GM12865 (cell line): ENCODE measurements at regions not wholly inside any gene's neighbourhood (a gene's known extent, or its start where the extent isn't known, plus 50 kb on each side); places are given as distances from the start of the nearest gene placed in this dataset.

Experiments
- DNase-seq: peaks from one replicate; pipeline ENCODE4 v3.0.0; 2010; ENCODE audit warnings: low read depth
- H3K4me3 ChIP-seq: 2 replicates; pipeline ENCODE4 v1.5.1; 2011; ENCODE audit warnings: mild to moderate bottlenecking, low read depth, low read length, control low read depth
- TF ChIP-seq, protein P1 (sequence below): IDR thresholded peaks from 2 replicates; pipeline ENCODE4 v1.5.1; 2011; ENCODE audit warnings: low read length, control low read depth, low read depth, inconsistent platforms; ENCODE audit not compliant: insufficient read depth; ENCODE audit errors: missing control alignments

DNA sequence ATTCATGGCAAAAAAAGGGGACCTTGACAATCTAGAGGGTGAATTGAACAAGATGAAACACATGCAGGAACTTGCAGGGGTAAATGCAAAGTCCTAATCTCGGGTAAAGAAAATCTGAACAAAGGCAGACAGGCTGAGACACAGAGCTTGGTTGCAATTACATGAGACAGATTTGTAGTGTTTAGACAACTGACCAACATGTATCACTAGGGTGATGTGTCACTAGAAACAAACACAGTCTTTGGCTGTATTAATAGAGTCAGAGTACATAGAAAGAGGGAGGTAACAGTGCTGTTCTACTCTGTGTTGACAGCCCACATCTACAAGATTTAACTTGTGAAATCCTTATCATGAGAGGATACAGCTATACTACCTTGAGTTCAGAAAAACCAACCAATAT is 78.1 kb upstream of the GRIK3 start:
- TF ChIP-seq, protein P1, sequence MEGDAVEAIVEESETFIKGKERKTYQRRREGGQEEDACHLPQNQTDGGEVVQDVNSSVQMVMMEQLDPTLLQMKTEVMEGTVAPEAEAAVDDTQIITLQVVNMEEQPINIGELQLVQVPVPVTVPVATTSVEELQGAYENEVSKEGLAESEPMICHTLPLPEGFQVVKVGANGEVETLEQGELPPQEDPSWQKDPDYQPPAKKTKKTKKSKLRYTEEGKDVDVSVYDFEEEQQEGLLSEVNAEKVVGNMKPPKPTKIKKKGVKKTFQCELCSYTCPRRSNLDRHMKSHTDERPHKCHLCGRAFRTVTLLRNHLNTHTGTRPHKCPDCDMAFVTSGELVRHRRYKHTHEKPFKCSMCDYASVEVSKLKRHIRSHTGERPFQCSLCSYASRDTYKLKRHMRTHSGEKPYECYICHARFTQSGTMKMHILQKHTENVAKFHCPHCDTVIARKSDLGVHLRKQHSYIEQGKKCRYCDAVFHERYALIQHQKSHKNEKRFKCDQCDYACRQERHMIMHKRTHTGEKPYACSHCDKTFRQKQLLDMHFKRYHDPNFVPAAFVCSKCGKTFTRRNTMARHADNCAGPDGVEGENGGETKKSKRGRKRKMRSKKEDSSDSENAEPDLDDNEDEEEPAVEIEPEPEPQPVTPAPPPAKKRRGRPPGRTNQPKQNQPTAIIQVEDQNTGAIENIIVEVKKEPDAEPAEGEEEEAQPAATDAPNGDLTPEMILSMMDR, result no peak
- DNase-seq, result no peak
- H3K4me3 ChIP-seq, result no peak overlapping the region

DNA sequence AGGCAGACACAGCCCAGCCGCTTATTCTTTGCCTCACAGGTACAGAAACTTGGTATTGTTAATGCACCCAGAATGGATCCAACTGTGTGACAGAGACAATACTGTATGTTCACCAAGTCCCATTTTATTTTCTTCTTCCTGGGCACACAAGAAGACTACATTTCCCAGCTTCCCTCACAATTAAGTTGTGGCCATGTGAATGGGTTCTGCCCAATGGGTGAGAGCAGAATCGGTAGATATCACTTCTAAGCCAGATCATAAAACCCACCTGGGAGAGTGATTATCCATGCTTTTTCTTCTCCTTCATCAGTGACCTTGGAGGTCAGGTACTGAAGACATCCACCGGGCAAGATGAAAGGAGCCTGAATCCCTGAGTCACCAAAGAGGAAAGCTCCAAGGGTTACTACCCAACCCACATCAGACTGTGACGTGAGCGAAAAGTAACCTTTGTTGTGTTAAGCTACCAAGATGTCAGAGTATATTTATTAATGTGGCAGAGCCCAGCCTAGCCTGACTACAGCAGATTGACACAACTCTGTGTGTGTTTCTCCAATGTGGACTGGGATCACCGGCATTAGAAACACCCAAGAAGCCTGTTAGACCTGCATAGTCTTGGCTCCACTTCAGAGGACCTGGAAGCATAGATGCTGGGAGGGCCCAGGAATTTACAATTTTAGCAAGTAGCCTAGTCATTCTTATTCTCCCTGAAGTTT is 79.1 kb upstream of the GRIK3 start:
- H3K4me3 ChIP-seq, result no peak overlapping the region
- TF ChIP-seq, protein P1, result no peak
- no peak for DNase-seq

DNA sequence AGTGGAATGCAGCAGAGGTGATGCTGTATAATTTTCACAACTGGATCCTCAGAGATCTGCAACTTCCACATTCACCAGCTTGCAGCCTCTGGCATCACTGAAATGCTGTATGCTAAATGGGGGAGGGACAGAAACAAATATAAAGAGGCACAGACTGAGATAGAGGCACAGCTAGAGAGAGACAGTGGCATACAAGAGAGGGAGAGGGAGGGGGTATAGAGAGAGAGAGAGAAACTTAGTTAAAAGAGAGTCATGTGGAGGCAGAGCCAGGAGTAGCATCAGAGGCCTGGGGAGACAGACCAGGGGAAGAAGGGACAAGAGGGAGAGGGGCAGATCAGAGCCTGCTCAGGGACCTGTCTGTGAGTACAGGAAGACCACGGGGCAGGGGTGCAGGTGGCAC is 84.5 kb upstream of the GRIK3 start:
- TF ChIP-seq, protein P1, result no peak
- no peak for DNase-seq
- no peak overlapping the region for H3K4me3 ChIP-seq

DNA sequence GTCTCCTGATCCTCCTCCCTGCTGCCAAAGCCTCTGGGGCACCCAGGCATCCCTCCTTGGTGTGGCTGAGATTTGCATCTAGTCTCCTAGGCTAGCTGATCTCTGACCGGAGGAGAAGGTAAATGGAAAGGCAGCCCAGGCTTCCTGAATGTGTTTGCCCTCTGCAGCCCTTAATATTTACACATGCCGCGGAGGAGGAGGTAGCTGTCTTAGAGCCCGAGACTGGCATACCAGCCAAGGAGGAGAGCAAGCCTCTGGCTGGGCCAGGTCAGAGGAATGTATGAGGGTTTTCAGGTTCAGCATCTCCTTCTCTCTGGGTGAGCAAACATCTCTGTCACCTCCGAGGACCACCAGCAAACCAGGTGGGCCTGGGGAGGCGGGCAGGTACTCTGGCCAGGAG is 86.0 kb upstream of the GRIK3 start:
- DNase-seq, result no peak
- TF ChIP-seq, protein P1, result no peak
- no peak overlapping the region for H3K4me3 ChIP-seq

DNA sequence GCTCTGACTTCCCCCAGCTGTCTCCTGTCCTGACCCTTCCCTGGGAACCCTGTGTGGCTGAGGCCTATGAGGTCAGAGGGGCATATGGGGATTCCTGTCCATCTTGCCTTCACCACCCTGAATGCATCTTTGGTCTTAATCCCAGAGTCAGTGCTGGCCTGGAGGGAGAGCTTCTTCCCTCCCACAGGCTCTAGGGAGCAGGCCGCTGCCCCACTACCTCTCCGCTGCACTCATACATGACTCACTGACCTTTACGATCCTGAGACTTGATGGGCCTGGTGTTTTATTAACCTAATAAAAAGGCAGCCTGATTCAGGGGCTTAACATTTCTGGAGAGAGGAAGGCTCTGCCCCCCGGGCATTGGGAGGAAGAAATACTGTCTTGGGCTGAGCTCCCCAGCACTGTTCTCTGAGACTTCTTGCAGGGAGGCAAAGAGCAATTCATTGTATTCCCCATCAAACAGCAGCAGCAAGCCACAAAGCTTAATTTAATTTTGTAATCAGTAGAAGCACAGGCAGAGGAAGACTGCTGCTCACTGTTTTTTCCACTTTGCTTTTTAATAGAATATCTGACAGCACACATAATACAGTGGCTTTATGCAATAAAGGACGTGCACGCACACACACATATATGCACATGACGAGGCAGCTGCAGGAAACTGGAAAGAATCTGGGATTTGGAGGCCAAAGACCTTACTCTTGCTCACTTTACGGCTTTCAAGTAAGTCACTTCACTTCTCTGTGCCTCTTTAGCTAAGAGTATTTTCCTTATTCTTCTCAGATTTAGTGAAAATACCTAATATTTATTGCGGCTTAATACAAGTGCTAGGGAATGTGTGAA is 89.2 kb upstream of the GRIK3 start:
- no peak for DNase-seq
- no peak overlapping the region for H3K4me3 ChIP-seq
- TF ChIP-seq, protein P1, result no peak

DNA sequence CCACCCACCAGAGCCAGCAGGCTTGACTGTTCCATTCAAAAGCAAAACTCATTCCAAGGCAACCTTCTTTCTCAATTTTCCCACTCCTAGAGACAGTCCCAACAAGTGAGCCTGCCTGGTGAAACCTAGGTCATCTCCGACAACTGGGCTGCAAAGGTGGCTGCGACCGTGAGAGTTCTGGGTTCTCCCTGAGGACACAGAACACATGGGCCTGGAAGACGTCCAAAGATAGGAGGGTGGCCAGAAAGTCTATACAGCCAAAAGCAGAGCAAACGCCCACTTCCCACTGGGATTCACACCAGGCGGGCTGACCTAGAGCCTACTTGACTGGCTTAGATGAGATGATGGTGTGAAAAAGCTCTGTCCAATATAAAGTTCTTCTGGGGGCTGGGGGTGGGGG is 90.2 kb upstream of the GRIK3 start:
- TF ChIP-seq, protein P1, result no peak
- H3K4me3 ChIP-seq, result no peak overlapping the region
- no peak for DNase-seq
